Immature natural killer cell (primary cell): ENCODE measurements at regions not wholly inside any gene's neighbourhood (a gene's known extent, or its start where the extent isn't known, plus 50 kb on each side); places are given as distances from the start of the nearest gene placed in this dataset.

Experiments
- DNase-seq, 3 donors: peaks; one replicate each; pipeline ENCODE4 v3.0.0; 2022; ENCODE audit warnings: mixed read lengths in 1 of 3
- H3K27ac Mint-ChIP-seq, 6 donors: one replicate each; pipeline ENCODE4 v1.8.0; 2020; ENCODE audit warnings: mixed read lengths in 6 of 6, mild to moderate bottlenecking in 5 of 6, inconsistent platforms in 4 of 6, moderate library complexity in 3 of 6
- H3K27me3 Mint-ChIP-seq, 3 donors: one replicate each; pipeline ENCODE4 v1.8.0; 2020 to 2021; ENCODE audit warnings: low read depth in 3 of 3, mild to moderate bottlenecking in 3 of 3, mixed read lengths in 3 of 3, moderate library complexity in 3 of 3, inconsistent platforms in 1 of 3
- H3K36me3 Mint-ChIP-seq, 3 donors: one replicate each; pipeline ENCODE4 v1.8.0; 2020; ENCODE audit warnings: mixed read lengths in 3 of 3, inconsistent platforms in 2 of 3, mild to moderate bottlenecking in 2 of 3
- H3K4me1 Mint-ChIP-seq, 2 donors: one replicate each; pipeline ENCODE4 v1.8.0; 2020; ENCODE audit warnings: inconsistent platforms in 2 of 2, mild to moderate bottlenecking in 2 of 2, mixed read lengths in 2 of 2, moderate library complexity in 1 of 2
- H3K4me3 Mint-ChIP-seq, 5 donors: one replicate each; pipeline ENCODE4 v1.8.0; 2020; ENCODE audit warnings: mild to moderate bottlenecking in 5 of 5, mixed read lengths in 5 of 5, inconsistent platforms in 3 of 5, moderate library complexity in 3 of 5
- H3K9me3 Mint-ChIP-seq, 6 donors: one replicate each; pipeline ENCODE4 v1.8.0; 2020; ENCODE audit warnings: mild to moderate bottlenecking in 6 of 6, mixed read lengths in 6 of 6, inconsistent platforms in 4 of 6, moderate library complexity in 3 of 6

DNA sequence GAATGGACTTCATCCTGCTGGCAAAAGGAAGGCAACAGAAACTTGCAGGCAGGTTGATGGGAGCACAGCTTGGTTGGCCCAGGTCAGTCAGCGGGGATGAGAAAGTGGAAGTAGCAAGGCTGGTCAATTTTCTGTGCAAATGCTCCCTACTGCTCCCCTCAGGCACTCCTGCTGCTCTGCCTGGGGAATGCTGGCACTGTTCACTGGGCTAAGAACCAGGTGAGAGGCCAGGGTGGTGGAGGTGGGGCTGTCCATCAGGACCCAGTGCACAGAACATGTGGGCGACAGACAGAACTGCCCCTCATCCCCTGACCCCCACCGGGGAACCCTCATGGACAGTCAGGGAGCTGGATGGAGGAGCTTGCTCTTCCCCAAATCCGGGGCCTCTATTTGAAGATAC, 593.1 kb downstream of the IRX1 start:
- Mint-ChIP-seq H3K9me3 (peaks cover 5 to 22% (median 11%) of the 10 kb centered on the region in 6 donors), H3K4me1 (no peaks in the 10 kb centered on the region), H3K27me3 (peaks cover 0 to 2% (median 0%) of the 10 kb centered on the region in 3 donors), H3K4me3 (no peak overlapping the region), H3K36me3 (peaks cover 0 to 5% (median 3%) of the 10 kb centered on the region in 3 donors), H3K27ac (peak overlapping the region in 2 of 6 donors; percentile 16 to 18)
- DNase-seq = no peak

DNA sequence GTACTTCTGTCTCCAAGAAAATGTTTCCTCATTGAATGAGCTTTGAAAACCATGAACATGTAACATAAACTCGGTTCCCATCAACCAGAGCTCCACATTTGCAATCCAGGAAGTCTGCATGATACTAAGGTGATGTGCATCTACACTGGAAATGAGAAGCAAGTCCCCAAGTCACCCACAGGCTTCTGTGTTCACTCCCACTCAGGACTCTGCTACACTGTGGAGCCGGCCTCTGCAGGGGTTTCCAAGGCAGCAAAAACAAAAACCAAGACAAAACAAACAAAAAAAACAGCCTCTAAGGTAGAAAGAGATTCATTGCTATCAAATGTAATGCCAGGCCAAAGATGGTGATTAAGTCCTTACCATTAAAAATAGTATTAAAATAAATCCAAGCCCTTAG, 593.7 kb downstream of the IRX1 start:
- H3K9me3 Mint-ChIP-seq = peaks cover 2 to 16% (median 5%) of the 10 kb centered on the region in 6 donors
- peaks cover 0 to 4% (median 3%) of the 10 kb centered on the region in 3 donors for H3K36me3 Mint-ChIP-seq
- H3K27me3 Mint-ChIP-seq = peaks cover 0 to 2% (median 0%) of the 10 kb centered on the region in 3 donors
- H3K27ac Mint-ChIP-seq = peak overlapping the region in 1 of 6 donors; percentile 6
- H3K4me1 Mint-ChIP-seq = no peaks in the 10 kb centered on the region
- peak; percentile 10 to 33 (median 10) for DNase-seq
- H3K4me3 Mint-ChIP-seq = no peak overlapping the region

GRCh38 chr5:4191041-4191440, 595.4 kb downstream of the IRX1 start:
- Mint-ChIP-seq H3K4me1 (no peaks in the 10 kb centered on the region), H3K36me3 (no peaks in the 10 kb centered on the region), H3K9me3 (peaks cover 0 to 7% (median 1%) of the 10 kb centered on the region in 6 donors), H3K4me3 (no peak overlapping the region), H3K27me3 (no peaks in the 10 kb centered on the region), H3K27ac (no peak overlapping the region)
- DNase-seq = no peak

DNA sequence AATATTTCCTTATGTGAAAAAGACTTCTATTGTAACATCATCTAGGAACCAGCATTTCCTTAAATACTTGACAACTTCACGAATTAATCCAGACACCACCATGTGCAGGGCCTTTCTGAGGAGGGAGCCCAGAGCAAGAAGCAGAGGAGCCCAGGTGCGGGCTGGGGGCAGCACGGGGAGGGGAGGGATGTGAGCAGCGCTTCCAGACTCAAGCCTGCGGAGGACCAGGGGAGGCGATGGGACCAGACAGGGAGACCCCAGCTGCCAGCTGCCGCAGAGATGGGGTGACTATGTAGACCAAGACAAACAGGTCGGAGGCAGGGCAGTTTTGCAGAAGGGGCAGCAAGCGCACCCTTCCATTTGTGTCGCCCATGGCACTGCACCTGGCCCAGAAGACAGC, 596.1 kb downstream of the IRX1 start:
- peaks cover under 1 to 2% of the 10 kb centered on the region in 2 donors for H3K4me1 Mint-ChIP-seq
- no peaks in the 10 kb centered on the region for H3K27me3 Mint-ChIP-seq
- no peaks in the 10 kb centered on the region for H3K36me3 Mint-ChIP-seq
- no peak overlapping the region for H3K4me3 Mint-ChIP-seq
- no peak overlapping the region for H3K27ac Mint-ChIP-seq
- no peak for DNase-seq
- H3K9me3 Mint-ChIP-seq = peaks cover 0 to 5% (median 0%) of the 10 kb centered on the region in 6 donors

GRCh38 chr5:4192111-4192510, 596.5 kb downstream of the IRX1 start:
- H3K27ac Mint-ChIP-seq = no peak overlapping the region
- H3K9me3 Mint-ChIP-seq = peaks cover 0 to 4% (median 0%) of the 10 kb centered on the region in 6 donors
- no peak for DNase-seq
- no peaks in the 10 kb centered on the region for H3K27me3 Mint-ChIP-seq
- H3K4me1 Mint-ChIP-seq = peaks cover 5 to 6% of the 10 kb centered on the region in 2 donors
- H3K4me3 Mint-ChIP-seq = no peak overlapping the region
- no peaks in the 10 kb centered on the region for H3K36me3 Mint-ChIP-seq

DNA sequence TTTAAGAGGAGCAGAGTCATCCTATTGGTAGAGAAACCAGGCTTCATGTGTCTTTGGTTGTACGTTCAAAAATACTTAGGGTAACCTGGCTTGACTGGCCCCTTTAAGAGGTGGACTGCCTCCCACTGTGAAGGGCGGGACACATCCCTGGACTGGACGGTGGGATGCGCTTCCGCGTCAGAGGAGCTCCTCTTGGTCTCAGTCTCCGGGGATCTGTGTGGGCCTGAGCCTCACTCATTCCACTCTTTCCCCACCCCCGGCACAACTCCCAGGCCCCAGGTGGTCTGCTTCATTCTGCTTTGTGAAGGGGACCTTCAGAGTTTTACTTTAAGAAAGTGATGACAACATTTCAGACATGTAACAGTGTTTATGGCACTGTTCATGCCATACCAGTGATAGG, 601.1 kb downstream of the IRX1 start:
- no peak for DNase-seq
- no peaks in the 10 kb centered on the region for H3K27me3 Mint-ChIP-seq
- peak overlapping the region in 2 of 5 donors; percentile 6 to 29 for H3K4me3 Mint-ChIP-seq
- H3K27ac Mint-ChIP-seq = no peak overlapping the region
- no peaks in the 10 kb centered on the region for H3K36me3 Mint-ChIP-seq
- H3K4me1 Mint-ChIP-seq = peaks cover 10 to 14% of the 10 kb centered on the region in 2 donors
- peaks cover 0 to 4% (median 0%) of the 10 kb centered on the region in 6 donors for H3K9me3 Mint-ChIP-seq

- Mint-ChIP-seq H3K27me3 (no peaks in the 10 kb centered on the region), H3K4me1 (peaks cover 10 to 14% of the 10 kb centered on the region in 2 donors), H3K27ac (peak overlapping the region in 1 of 6 donors; percentile 13), H3K36me3 (no peaks in the 10 kb centered on the region), H3K4me3 (peak overlapping the region in 2 of 5 donors; percentile 6 to 29), H3K9me3 (peaks cover 0 to 4% (median 0%) of the 10 kb centered on the region in 6 donors)
- no peak for DNase-seq
Measured at GRCh38 chr5:4197151-4197550, 601.5 kb downstream of the IRX1 start.

DNA sequence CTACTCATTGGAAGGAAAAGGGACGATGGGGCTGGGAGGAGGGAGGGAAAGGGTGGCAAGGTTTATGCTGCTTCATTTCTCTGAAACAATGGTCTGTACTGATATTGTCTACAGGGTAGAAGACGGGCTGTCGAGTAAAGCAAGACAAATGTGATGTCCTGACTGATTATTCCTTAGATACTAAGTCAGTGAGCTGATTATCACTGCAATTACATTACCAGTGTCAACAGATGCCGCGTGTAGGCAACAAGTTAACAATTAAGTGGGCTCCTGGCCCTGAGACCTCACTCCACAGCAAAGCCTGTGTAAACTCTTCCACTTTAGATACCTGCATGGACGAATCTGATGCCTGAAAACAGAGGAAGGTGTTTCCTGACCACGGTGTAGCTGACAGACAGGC, 602.8 kb downstream of the IRX1 start:
- H3K4me1 Mint-ChIP-seq = peaks cover 10 to 14% of the 10 kb centered on the region in 2 donors
- peaks cover 0 to 4% (median 0%) of the 10 kb centered on the region in 6 donors for H3K9me3 Mint-ChIP-seq
- no peak for DNase-seq
- no peak overlapping the region for H3K27ac Mint-ChIP-seq
- no peaks in the 10 kb centered on the region for H3K27me3 Mint-ChIP-seq
- H3K4me3 Mint-ChIP-seq = no peak overlapping the region
- H3K36me3 Mint-ChIP-seq = no peaks in the 10 kb centered on the region

- H3K9me3 Mint-ChIP-seq = peaks cover 0 to 4% (median 0%) of the 10 kb centered on the region in 6 donors
- H3K4me1 Mint-ChIP-seq = peaks cover 10 to 14% of the 10 kb centered on the region in 2 donors
- no peak overlapping the region for H3K27ac Mint-ChIP-seq
- H3K27me3 Mint-ChIP-seq = no peaks in the 10 kb centered on the region
- no peaks in the 10 kb centered on the region for H3K36me3 Mint-ChIP-seq
- no peak for DNase-seq
- H3K4me3 Mint-ChIP-seq = no peak overlapping the region
Measured at GRCh38 chr5:4199049-4199841, 603.6 kb downstream of the IRX1 start.

DNA sequence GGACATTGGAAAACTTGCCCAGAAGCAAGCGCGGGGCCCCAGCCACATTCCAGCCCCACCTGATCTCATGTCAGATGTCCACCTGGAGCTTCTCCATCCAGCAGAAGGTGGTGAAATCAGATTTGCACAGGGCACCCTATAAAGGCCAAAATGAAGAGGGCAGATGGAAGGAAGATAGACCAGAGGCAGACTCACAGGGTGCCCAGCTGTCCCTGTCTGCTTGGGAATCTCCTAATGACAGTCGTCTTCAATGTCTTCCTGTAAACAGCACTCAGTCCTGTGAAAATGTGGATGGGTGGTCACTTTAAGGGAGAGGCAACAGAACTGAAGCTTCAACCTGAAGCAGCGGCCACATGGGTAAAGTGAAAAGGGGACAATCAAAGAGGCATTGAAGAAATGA, 607.5 kb downstream of the IRX1 start:
- no peak overlapping the region for H3K4me3 Mint-ChIP-seq

DNA sequence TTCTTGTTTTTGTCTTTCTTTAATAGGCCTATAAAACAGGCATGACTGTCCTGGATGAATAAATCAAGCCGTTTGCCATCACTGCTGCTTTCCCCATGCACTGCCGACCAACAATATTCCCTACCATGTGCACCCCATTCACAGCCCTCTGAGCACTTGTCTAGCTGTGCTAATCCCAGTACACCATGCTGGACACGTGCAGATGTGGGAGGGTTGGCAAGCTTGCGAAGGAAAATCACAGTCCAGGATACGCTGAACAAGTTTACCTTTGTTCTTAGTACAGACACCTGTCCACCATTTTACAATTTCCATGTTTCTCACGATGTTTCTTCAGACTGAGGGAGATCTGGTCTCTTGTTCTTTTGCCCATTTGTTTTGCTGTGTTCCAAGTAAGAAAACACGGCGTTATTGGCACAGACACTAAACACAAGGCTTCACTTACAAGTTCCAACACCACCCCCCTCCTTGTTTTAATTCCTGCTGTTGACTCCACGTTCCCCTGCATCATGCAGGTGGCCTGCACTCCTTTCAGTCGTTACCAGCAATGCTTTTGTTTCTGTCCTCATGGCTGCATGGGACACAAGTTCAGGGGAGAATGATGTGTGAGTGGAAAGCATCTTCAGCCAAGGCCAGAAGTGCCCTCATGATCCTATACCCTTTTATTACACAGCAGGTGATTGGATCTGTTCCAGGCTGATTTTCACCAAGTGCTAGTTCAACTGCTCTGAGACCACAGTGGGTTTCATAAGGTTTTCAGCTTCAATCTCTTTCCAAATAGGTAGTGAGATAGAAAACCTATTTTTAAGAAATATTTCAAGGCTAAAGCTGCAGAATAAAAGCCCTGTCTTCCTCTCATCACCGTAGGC, 608.9 kb downstream of the IRX1 start:
- H3K27me3 Mint-ChIP-seq = peaks cover 0 to 4% (median 0%) of the 10 kb centered on the region in 3 donors
- no peak overlapping the region for H3K4me3 Mint-ChIP-seq
- H3K27ac Mint-ChIP-seq = no peak overlapping the region
- no peaks in the 10 kb centered on the region for H3K36me3 Mint-ChIP-seq
- peaks cover 0 to 6% (median 0%) of the 10 kb centered on the region in 6 donors for H3K9me3 Mint-ChIP-seq
- H3K4me1 Mint-ChIP-seq = no peaks in the 10 kb centered on the region
- no peak for DNase-seq

More for the DNA sequence above, 607.5 kb downstream of the IRX1 start:
- no peaks in the 10 kb centered on the region for H3K27me3 Mint-ChIP-seq
- H3K36me3 Mint-ChIP-seq = no peaks in the 10 kb centered on the region
- peaks cover 0 to under 1% (median 0%) of the 10 kb centered on the region in 6 donors for H3K9me3 Mint-ChIP-seq
- no peaks in the 10 kb centered on the region for H3K4me1 Mint-ChIP-seq
- no peak overlapping the region for H3K27ac Mint-ChIP-seq
- DNase-seq = no peak

DNA sequence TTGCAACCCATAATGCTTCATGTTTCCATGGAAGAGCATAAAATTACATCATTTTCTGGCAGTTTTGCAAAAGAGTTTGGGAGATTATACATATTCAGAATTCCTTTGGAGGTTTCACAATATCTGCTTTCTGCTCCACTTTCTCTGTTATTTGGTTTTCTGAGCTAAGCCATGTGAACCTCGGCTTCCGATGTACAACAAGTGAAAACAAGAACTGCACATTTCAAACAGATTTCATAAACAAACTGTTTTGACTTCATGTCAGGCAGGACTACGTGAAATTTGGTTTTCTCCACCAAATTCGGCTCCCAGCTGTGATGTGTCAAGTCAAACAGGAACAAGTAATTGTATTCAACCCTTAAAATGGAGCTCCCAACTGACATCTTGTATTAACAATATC, 609.8 kb downstream of the IRX1 start:
- Mint-ChIP-seq H3K36me3 (no peaks in the 10 kb centered on the region), H3K4me1 (no peaks in the 10 kb centered on the region), H3K27me3 (peaks cover 0 to 4% (median 0%) of the 10 kb centered on the region in 3 donors), H3K4me3 (no peak overlapping the region), H3K9me3 (peaks cover 0 to 8% (median 0%) of the 10 kb centered on the region in 6 donors), H3K27ac (no peak overlapping the region)
- no peak for DNase-seq

- no peak for DNase-seq
- no peaks in the 10 kb centered on the region for H3K36me3 Mint-ChIP-seq
- H3K4me3 Mint-ChIP-seq = no peak overlapping the region
- H3K4me1 Mint-ChIP-seq = no peaks in the 10 kb centered on the region
- no peak overlapping the region for H3K27ac Mint-ChIP-seq
- peaks cover 0 to 4% (median 0%) of the 10 kb centered on the region in 3 donors for H3K27me3 Mint-ChIP-seq
- H3K9me3 Mint-ChIP-seq = peaks cover 0 to 8% (median 0%) of the 10 kb centered on the region in 6 donors
Measured at GRCh38 chr5:4206127-4206526, 610.5 kb downstream of the IRX1 start.

GRCh38 chr5:4207486-4207885, 611.9 kb downstream of the IRX1 start:
- no peaks in the 10 kb centered on the region for H3K36me3 Mint-ChIP-seq

More at GRCh38 chr5:4207486-4207885, 611.9 kb downstream of the IRX1 start:
- peaks cover 0 to 4% (median 0%) of the 10 kb centered on the region in 3 donors for H3K27me3 Mint-ChIP-seq
- H3K9me3 Mint-ChIP-seq = peaks cover 0 to 9% (median 0%) of the 10 kb centered on the region in 6 donors
- no peaks in the 10 kb centered on the region for H3K4me1 Mint-ChIP-seq
- H3K27ac Mint-ChIP-seq = no peak overlapping the region
- H3K4me3 Mint-ChIP-seq = no peak overlapping the region
- DNase-seq = no peak
